ENCODE measurements at regions not wholly inside any gene's neighbourhood (a gene's known extent, or its start where the extent isn't known, plus 50 kb on each side); places are given as distances from the start of the nearest gene placed in this dataset.
"Not testable (repeated sequence)": the region's sequence is repeated elsewhere in the genome, so short reads cannot be mapped to it uniquely, and the experiment has no call there.

DNA sequence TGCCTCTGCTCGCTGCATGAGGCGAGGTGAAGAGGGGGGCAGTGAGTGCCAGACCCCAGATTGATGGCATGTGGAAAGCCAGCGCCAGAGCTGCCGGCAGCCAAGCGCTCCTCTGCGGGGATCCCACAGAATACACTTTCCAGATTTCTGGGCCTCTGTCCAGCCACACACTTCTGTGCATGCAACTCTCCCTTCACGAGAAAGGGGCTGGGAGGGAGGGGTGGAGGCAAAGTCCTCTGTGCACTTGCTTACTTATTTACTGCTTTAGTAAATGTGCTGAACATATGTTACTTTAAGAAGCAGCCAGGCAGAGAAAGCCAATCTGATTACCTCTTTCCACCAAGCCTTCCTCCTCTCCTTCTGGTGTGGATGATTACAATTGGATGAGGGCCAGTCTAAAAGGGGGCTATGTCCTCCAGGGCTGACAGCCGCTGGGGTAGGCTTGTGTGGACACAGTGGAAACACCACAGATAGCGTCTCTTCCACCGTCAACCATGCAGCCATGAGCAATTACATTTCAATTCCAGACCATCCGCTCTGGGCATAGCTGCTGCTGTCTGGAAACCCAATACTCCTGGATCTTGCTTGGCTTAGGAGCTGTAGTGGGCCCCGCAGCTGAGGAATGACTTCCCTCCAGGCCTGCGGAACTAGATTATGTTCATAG is 322.8 kb upstream of the ANKRD30A start:
- H3K9me3 Mint-ChIP-seq = no peaks in the 10 kb centered on the region
- no peak for ATAC-seq
- H3K27me3 Mint-ChIP-seq (ENCODE audit: low read depth) = no peaks in the 10 kb centered on the region
- no peaks in the 10 kb centered on the region for H3K36me3 Mint-ChIP-seq (ENCODE audit: insufficient read depth)
- no peak for DNase-seq
- no peaks in the 10 kb centered on the region for H3K4me1 Mint-ChIP-seq (ENCODE audit: low read depth)
- H3K4me3 Mint-ChIP-seq = no peak overlapping the region

DNA sequence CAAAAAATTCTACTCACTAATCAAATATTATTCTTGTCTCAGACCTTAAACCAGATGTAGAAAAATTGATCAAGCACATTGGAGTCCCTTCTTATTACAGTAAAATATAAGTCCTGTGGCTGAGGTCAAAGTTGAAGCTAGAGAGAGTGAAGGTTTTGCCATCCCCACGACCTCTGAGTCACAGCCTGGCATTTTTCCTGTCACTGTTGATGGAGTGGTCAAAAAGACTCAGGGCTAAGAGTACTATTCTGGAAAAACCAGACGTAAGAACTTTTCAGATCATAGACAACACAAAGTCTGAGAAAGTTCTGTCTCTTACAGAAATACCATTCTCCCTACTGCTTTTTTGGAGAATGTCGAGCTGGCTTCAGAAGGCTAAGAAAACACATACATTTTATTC is 323.7 kb upstream of the ANKRD30A start:
- DNase-seq (no peak), ATAC-seq (no peak)
- no peak overlapping the region for H3K4me3 Mint-ChIP-seq
- H3K9me3 Mint-ChIP-seq = no peaks in the 10 kb centered on the region
- H3K27me3 Mint-ChIP-seq (ENCODE audit: low read depth) = no peaks in the 10 kb centered on the region
- no peaks in the 10 kb centered on the region for H3K4me1 Mint-ChIP-seq (ENCODE audit: low read depth)
- no peaks in the 10 kb centered on the region for H3K36me3 Mint-ChIP-seq (ENCODE audit: insufficient read depth)

DNA sequence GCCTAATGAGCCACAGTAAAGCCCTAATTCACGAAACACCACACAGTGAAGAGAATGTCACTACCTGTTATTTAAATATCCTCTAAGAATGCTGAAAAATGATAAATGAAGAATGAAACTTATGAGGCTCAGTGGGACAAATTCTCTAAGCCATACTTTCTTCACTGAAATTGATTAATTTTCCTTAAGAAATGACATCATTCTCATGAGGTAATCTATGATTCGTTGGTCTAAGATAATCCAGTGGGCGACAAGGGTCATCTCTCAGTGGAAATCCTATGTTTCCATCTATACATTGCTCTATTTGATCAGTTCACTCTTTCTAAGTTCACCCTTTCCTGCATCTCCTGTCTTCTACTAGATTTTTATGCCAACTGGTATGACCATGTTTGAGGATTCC is 330.4 kb upstream of the ANKRD30A start:
- no peaks in the 10 kb centered on the region for H3K4me1 Mint-ChIP-seq (ENCODE audit: low read depth)
- H3K27me3 Mint-ChIP-seq (ENCODE audit: low read depth) = no peaks in the 10 kb centered on the region
- no peak for ATAC-seq
- no peak overlapping the region for H3K4me3 Mint-ChIP-seq
- peaks cover 5% of the 10 kb centered on the region for H3K9me3 Mint-ChIP-seq
- no peak for DNase-seq
- H3K36me3 Mint-ChIP-seq (ENCODE audit: insufficient read depth) = no peaks in the 10 kb centered on the region

- Mint-ChIP-seq H3K4me3 (no peak overlapping the region), H3K4me1 (ENCODE audit: low read depth) (no peaks in the 10 kb centered on the region), H3K9me3 (peaks cover 6% of the 10 kb centered on the region), H3K27me3 (ENCODE audit: low read depth) (no peaks in the 10 kb centered on the region), H3K36me3 (ENCODE audit: insufficient read depth) (no peaks in the 10 kb centered on the region)
- no peak for DNase-seq
- ATAC-seq = no peak
Measured at GRCh38 chr10:36789974-36790373, 335.4 kb upstream of the ANKRD30A start.

- Mint-ChIP-seq H3K36me3 (ENCODE audit: insufficient read depth) (no peaks in the 10 kb centered on the region), H3K4me3 (no peak overlapping the region), H3K27me3 (ENCODE audit: low read depth) (no peaks in the 10 kb centered on the region), H3K9me3 (peaks cover 6% of the 10 kb centered on the region), H3K4me1 (ENCODE audit: low read depth) (no peaks in the 10 kb centered on the region)
- DNase-seq (no peak), ATAC-seq (no peak)
Measured at GRCh38 chr10:36788152-36788551, 337.2 kb upstream of the ANKRD30A start.

DNA sequence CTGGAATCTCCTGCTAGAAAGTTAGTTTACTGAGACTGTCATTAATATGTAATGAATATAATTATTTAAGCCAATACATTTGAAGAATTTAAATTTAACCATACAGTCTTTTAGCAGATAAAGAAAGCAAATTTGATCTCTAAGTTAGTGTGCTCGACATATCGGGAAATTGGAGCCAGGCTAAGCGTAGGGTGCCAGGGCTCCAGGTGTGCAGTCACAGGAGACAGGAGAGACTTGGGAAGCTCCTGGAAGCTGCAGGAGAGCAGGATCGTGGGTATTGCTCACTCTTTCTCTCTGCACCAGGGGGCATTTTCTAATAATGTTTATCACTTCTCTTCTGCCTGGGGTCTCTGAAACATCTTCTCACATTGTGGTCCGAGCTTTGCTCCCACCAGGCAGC is 342.0 kb upstream of the ANKRD30A start:
- Mint-ChIP-seq H3K4me3 (no peak overlapping the region), H3K4me1 (ENCODE audit: low read depth) (no peaks in the 10 kb centered on the region), H3K9me3 (no peaks in the 10 kb centered on the region), H3K36me3 (ENCODE audit: insufficient read depth) (no peaks in the 10 kb centered on the region), H3K27me3 (ENCODE audit: low read depth) (no peaks in the 10 kb centered on the region)
- DNase-seq (no peak), ATAC-seq (no peak)

- Mint-ChIP-seq H3K4me3 (no peak overlapping the region), H3K9me3 (peaks cover 6% of the 10 kb centered on the region), H3K27me3 (ENCODE audit: low read depth) (no peaks in the 10 kb centered on the region), H3K4me1 (ENCODE audit: low read depth) (no peaks in the 10 kb centered on the region), H3K36me3 (ENCODE audit: insufficient read depth) (no peaks in the 10 kb centered on the region)
- DNase-seq (no peak), ATAC-seq (no peak)
Measured at GRCh38 chr10:36781570-36781969, 343.8 kb upstream of the ANKRD30A start.

- Mint-ChIP-seq H3K36me3 (ENCODE audit: insufficient read depth) (no peaks in the 10 kb centered on the region), H3K4me1 (ENCODE audit: low read depth) (no peaks in the 10 kb centered on the region), H3K27me3 (ENCODE audit: low read depth) (no peaks in the 10 kb centered on the region), H3K4me3 (no peak overlapping the region), H3K9me3 (peaks cover 6% of the 10 kb centered on the region)
- no peak for ATAC-seq
- DNase-seq = no peak
Measured at GRCh38 chr10:36780158-36780557, 345.2 kb upstream of the ANKRD30A start.

GRCh38 chr10:36779238-36779846 is 346.1 kb upstream of the ANKRD30A start:
- DNase-seq (no peak), ATAC-seq (no peak)
- H3K9me3 Mint-ChIP-seq = peaks cover 9% of the 10 kb centered on the region
- no peaks in the 10 kb centered on the region for H3K36me3 Mint-ChIP-seq (ENCODE audit: insufficient read depth)
- no peak overlapping the region for H3K4me3 Mint-ChIP-seq
- no peaks in the 10 kb centered on the region for H3K27me3 Mint-ChIP-seq (ENCODE audit: low read depth)
- no peaks in the 10 kb centered on the region for H3K4me1 Mint-ChIP-seq (ENCODE audit: low read depth)

- Mint-ChIP-seq H3K36me3 (ENCODE audit: insufficient read depth) (no peaks in the 10 kb centered on the region), H3K27me3 (ENCODE audit: low read depth) (no peaks in the 10 kb centered on the region), H3K9me3 (peaks cover 10% of the 10 kb centered on the region), H3K4me1 (ENCODE audit: low read depth) (no peaks in the 10 kb centered on the region), H3K4me3 (no peak overlapping the region)
- DNase-seq = no peak
- ATAC-seq = no peak
Measured at GRCh38 chr10:36778651-36779050, 346.7 kb upstream of the ANKRD30A start.

- Mint-ChIP-seq H3K36me3 (ENCODE audit: insufficient read depth) (no peaks in the 10 kb centered on the region), H3K4me1 (ENCODE audit: low read depth) (no peaks in the 10 kb centered on the region), H3K4me3 (no peak overlapping the region), H3K9me3 (peaks cover 12% of the 10 kb centered on the region), H3K27me3 (ENCODE audit: low read depth) (no peaks in the 10 kb centered on the region)
- ATAC-seq = no peak
- no peak for DNase-seq
Measured at GRCh38 chr10:36773652-36774051, 351.7 kb upstream of the ANKRD30A start.

DNA sequence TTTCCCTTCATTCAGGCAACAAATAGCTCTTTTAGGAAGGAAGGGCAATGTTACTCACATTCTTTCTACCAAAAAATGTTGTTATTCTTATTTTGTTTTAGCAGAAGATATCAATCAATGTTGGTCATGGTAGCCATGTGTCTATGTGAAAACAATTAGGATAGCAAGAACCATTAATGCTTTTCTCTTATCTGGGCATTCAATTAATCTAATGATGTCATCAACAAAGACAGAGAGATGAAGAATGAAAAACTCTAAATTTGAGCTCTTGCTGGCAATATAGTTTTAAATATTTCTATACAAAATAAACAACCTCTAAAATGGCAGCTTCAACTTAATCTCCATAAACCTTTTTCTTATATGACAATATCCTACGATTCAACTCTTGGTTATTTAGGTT is 353.7 kb upstream of the ANKRD30A start:
- no peaks in the 10 kb centered on the region for H3K4me1 Mint-ChIP-seq (ENCODE audit: low read depth)
- H3K27me3 Mint-ChIP-seq (ENCODE audit: low read depth) = no peaks in the 10 kb centered on the region
- no peaks in the 10 kb centered on the region for H3K36me3 Mint-ChIP-seq (ENCODE audit: insufficient read depth)

DNA sequence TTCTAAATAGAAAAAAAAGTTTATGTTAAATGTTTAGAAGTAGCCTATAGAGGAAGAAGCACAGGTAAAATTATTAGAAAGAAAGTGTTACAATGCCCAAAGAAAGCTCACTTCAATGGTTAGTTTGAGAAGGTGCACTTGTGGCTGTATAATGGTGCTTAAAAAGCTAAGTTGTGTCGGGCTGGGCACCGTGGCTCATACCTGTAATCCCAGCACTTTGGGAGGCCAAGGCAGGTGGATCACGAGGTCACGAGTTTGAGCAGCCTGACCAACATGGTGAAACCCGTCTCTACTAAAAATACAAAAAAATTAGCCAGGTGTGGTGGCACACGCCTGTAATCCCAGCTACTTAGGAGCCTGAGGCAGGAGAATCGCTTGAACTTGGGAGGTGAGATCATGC is 355.7 kb upstream of the ANKRD30A start:
- H3K27me3 Mint-ChIP-seq (ENCODE audit: low read depth); DNase-seq; H3K4me1 Mint-ChIP-seq (ENCODE audit: low read depth); H3K4me3 Mint-ChIP-seq; H3K36me3 Mint-ChIP-seq (ENCODE audit: insufficient read depth); H3K9me3 Mint-ChIP-seq; ATAC-seq: not testable (repeated sequence)

More for the DNA sequence above, 353.7 kb upstream of the ANKRD30A start:
- ATAC-seq = no peak
- peaks cover 7% of the 10 kb centered on the region for H3K9me3 Mint-ChIP-seq
- H3K4me3 Mint-ChIP-seq = no peak overlapping the region
- no peak for DNase-seq

DNA sequence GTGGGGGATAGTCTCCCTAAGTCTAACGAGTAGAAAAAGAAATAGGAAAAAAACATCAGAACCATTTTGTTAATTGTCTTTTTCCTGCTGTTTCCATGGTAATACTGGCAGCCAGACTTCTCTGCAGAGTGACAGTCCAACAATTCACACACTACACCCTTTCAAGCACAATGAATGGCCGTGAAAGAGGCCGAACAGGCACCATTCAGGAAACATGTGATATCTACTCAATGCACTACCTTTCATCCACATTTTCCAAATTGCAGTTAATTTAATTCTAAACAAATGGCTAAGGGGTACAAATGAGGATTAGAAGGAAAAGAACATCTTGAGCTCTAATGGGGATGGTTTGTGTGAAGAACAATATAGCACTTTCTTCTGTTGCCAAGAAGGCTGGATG is 358.5 kb upstream of the ANKRD30A start:
- Mint-ChIP-seq H3K27me3 (ENCODE audit: low read depth) (no peaks in the 10 kb centered on the region), H3K9me3 (peaks cover 2% of the 10 kb centered on the region), H3K4me1 (ENCODE audit: low read depth) (no peaks in the 10 kb centered on the region), H3K36me3 (ENCODE audit: insufficient read depth) (no peaks in the 10 kb centered on the region), H3K4me3 (no peak overlapping the region)
- ATAC-seq = no peak
- no peak for DNase-seq

- Mint-ChIP-seq H3K9me3 (peaks cover 2% of the 10 kb centered on the region), H3K4me3 (no peak overlapping the region), H3K27me3 (ENCODE audit: low read depth) (no peaks in the 10 kb centered on the region), H3K4me1 (ENCODE audit: low read depth) (no peaks in the 10 kb centered on the region), H3K36me3 (ENCODE audit: insufficient read depth) (no peaks in the 10 kb centered on the region)
- DNase-seq (no peak), ATAC-seq (no peak)
Measured at GRCh38 chr10:36766415-36766810, 359.0 kb upstream of the ANKRD30A start.
